Psoas muscle (tissue), 7 donors: ENCODE measurements at regions not wholly inside any gene's neighbourhood (a gene's known extent, or its start where the extent isn't known, plus 50 kb on each side); places are given as distances from the start of the nearest gene placed in this dataset.

Experiments used
- ATAC-seq, 4 donors: fragments of 200-7000 bp; cut with Tn5 transposase; one replicate each; pipeline ENCODE4 v1.9.1; 2020; ENCODE audit warnings: moderate library complexity in 3 of 4, mild to moderate bottlenecking in 2 of 4
- DNase-seq, 2 donors: peaks; one replicate each; pipeline ENCODE4 v3.0.0-alpha.2; 2020
- H3K27ac ChIP-seq: fragments of 200-600 bp; one replicate; pipeline ENCODE4 v1.8.0; 2022
- H3K27me3 ChIP-seq, 3 donors: fragments of 200-600 bp in 1 of 3; one replicate each; pipeline versions ENCODE4 v1.6.1 to v1.8.0; 2013 to 2022; ENCODE audit warnings: low read length in 2 of 3, mild to moderate bottlenecking in 2 of 3, moderate library complexity in 1 of 3; ENCODE audit not compliant: insufficient read depth in 3 of 3
- H3K36me3 ChIP-seq, 2 donors: fragments of 200-600 bp in 1 of 2; one replicate each; pipeline versions ENCODE4 v1.6.1 to v1.8.0; 2013 to 2022; ENCODE audit warnings: low read depth in 1 of 2, mild to moderate bottlenecking in 1 of 2, moderate library complexity in 1 of 2; ENCODE audit not compliant: insufficient read depth in 1 of 2
- H3K4me1 ChIP-seq: fragments of 200-600 bp; one replicate; pipeline ENCODE4 v1.8.0; 2022
- H3K4me3 ChIP-seq: fragments of 200-600 bp; one replicate; pipeline ENCODE4 v1.8.0; 2022; ENCODE audit warnings: mild to moderate bottlenecking
- H3K9me3 ChIP-seq: fragments of 200-600 bp; one replicate; pipeline ENCODE4 v1.8.0; 2022
- WGBS, 3 donors: extraction: QIAGEN DNeasy Blood & Tissue Kit; methylation state at CpG; one replicate each; pipeline versions ENCODE4 v1.1.6 to v1.1.7; 2013; 5-methylcytosine and 5-hydroxymethylcytosine counted together
- intact Hi-C, 2 donors: fragments of 100-400 bp; cut with DNase I; formaldehyde crosslinking; loops; one replicate each; pipeline versions ENCODE4 v1.11.0 to v1.14.2; 2022
- TF ChIP-seq, protein P1 (sequence below): fragments of 200-600 bp; IDR thresholded peaks from one replicate; pipeline ENCODE4 v1.8.0; 2022; ENCODE audit warnings: antibody characterized with exemption
- donor health status: healthy with polysubstance abuse.
- donor health status: DM: no; HTN: no; CAD: no; lungs with moderate emphysema.
- donor health status: Bipolar disorder and iron deficiency.
- donor health status: healthy.
- donor health status: DM: yes; HTN: yes; CAD: no.
- donor health status: DM: no; HTN: no; CAD: no.
- donor health status: DM: yes; HTN: yes; CAD: no.

DNA sequence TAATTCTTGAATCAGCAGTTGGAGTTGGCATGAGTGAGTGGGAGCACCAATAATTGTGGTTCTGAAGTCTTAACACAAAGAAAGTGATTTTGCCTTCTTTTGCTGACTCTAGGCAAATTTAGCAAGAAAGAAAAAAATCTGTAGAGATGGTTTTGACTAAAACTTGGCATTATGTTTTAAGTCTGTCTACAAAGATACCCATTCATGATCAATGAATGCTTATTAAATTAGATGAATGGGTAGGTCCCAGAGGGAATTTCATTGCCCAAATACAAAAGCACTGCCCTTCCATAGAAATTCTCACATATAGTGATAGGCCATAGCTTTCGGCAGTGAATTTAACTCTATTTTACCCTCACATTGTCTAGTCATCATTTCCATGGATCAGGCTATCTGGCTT is 428.6 kb upstream of the ADAMTSL1 start:
- Histone ChIP-seq H3K4me1 (no peaks in the 10 kb centered on the region), H3K27me3 (no peaks in the 10 kb centered on the region), H3K36me3 (no peaks in the 10 kb centered on the region), H3K4me3 (no peak overlapping the region), H3K27ac (no peak overlapping the region), H3K9me3 (no peaks in the 10 kb centered on the region)
- intact Hi-C loops: no loop called here
- TF ChIP-seq, protein P1, sequence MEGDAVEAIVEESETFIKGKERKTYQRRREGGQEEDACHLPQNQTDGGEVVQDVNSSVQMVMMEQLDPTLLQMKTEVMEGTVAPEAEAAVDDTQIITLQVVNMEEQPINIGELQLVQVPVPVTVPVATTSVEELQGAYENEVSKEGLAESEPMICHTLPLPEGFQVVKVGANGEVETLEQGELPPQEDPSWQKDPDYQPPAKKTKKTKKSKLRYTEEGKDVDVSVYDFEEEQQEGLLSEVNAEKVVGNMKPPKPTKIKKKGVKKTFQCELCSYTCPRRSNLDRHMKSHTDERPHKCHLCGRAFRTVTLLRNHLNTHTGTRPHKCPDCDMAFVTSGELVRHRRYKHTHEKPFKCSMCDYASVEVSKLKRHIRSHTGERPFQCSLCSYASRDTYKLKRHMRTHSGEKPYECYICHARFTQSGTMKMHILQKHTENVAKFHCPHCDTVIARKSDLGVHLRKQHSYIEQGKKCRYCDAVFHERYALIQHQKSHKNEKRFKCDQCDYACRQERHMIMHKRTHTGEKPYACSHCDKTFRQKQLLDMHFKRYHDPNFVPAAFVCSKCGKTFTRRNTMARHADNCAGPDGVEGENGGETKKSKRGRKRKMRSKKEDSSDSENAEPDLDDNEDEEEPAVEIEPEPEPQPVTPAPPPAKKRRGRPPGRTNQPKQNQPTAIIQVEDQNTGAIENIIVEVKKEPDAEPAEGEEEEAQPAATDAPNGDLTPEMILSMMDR: no peak
- DNase-seq (no peak), ATAC-seq (no peak)
- WGBS, 3 donors: 71 to 84% (median 74%) methylated on average over 1 of the region's 1 CpG

DNA sequence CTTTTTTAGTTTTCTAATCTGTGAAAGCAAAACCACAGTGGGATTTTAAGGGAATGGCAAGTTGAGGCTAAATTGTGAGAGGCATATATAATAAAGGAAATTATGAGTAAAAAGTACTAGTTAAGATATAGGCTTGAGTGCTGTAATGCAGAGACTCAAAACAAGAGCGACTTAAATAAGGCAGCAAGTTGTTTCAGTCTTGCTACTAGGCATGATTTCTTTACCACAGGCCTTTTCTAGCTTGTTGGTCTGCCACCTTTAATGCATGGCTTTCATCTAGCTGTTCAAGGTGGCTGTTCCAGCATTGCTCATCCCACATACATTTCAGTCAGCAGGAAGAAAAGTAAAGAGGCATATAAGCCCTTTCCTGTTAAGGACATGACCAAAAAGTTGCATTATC is 427.9 kb upstream of the ADAMTSL1 start:
- intact Hi-C loops: no loop called here
- Histone ChIP-seq H3K4me3 (no peak overlapping the region), H3K9me3 (no peaks in the 10 kb centered on the region), H3K27me3 (no peaks in the 10 kb centered on the region), H3K4me1 (no peaks in the 10 kb centered on the region), H3K36me3 (no peaks in the 10 kb centered on the region), H3K27ac (no peak overlapping the region)
- TF ChIP-seq, protein P1: no peak
- WGBS, 3 donors: 50 to 91% (median 88%) methylated on average over 1 of the region's 1 CpG
- ATAC-seq (no peak), DNase-seq (no peak)

DNA sequence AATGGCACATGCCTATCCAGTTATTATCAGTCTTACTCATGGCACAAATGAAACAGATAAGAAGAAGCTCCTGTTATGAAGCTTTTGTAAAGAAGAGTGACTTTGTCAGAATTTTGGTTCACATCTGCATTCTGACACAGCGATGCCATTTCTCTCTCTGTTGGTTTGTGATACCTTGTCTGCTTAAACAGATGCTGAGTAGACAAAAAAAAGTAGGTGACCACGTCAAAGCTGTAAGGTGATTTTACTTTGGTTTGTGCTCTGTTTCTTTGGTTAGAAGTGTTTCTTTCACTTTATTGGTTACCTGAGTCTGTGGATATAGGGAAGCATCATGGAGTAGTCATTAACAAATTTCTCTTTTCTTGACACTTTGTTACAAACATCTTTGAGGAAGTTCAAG is 422.3 kb upstream of the ADAMTSL1 start:
- no peak for ATAC-seq
- Histone ChIP-seq H3K4me1 (no peaks in the 10 kb centered on the region), H3K9me3 (no peaks in the 10 kb centered on the region), H3K27ac (no peak overlapping the region), H3K4me3 (no peak overlapping the region), H3K36me3 (no peaks in the 10 kb centered on the region), H3K27me3 (no peaks in the 10 kb centered on the region)
- DNase-seq: no peak
- 80 to 94% (median 86%) methylated on average over 2 of the region's 2 CpGs for WGBS, 3 donors
- intact Hi-C loops: no loop called here
- TF ChIP-seq, protein P1: no peak

DNA sequence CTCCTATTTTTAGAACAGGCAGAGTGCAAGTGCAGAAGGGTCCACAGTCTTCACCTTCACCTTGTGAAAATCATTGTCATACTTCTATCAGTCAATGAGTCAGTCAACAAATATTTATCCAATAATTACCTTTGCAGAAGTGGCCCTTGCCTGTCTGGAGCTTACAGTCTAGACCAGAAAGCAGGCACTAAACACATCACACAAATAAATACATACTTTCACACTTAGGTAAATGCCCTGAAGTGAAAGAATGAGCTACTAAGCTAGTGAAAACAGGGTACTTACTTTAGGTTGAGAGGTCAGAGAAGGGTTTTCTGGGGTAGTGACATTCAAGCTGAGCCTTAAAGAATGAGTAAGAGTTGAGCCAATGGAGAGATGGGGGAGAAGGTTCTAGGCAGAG is 421.9 kb upstream of the ADAMTSL1 start:
- Histone ChIP-seq H3K27me3 (no peaks in the 10 kb centered on the region), H3K27ac (no peak overlapping the region)
- TF ChIP-seq, protein P1: no peak

DNA sequence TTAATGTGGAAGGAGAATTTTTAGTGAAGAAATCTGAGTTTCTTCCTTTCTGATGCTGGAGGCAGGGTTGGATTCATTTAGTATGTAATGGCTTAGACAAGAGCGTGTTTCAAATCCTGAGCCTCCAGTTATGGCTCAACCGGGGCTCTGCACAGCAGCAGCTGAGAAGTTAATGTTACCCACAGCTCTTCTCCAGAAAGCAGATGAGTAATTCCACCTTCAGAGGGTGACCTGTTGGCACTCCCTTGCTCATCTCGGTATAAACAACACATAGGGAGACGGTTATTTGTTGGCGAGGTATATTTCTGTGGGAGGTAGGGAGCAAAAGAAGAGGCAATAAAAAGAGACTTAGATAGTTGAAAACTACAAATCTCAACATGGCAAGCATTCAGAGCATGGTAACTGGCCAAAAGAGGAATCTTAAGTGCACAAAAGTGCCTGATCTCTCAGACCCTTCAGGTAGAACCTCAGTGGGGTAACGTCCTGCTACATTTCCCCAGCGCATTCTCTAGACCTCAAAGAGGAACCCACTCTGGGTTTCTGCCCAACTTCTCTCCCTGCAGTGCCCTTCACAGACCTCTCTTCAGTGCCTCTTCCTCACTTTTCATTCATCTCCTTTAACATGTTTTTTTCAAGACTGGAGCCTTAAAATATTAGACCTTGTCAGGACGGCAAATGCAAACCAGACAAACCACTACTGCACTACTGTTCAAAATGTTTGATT is 417.5 kb upstream of the ADAMTSL1 start:
- TF ChIP-seq, protein P1: no peak
- DNase-seq: no peak
- 57 to 58% (median 57%) methylated on average over 8 of the region's 8 CpGs for WGBS, 3 donors
- Histone ChIP-seq H3K4me3 (no peak overlapping the region), H3K27me3 (no peaks in the 10 kb centered on the region), H3K4me1 (no peaks in the 10 kb centered on the region), H3K9me3 (no peaks in the 10 kb centered on the region), H3K27ac (no peak overlapping the region), H3K36me3 (no peaks in the 10 kb centered on the region)
- intact Hi-C loops: no loop called here
- ATAC-seq: no peak

More for the DNA sequence above, 421.9 kb upstream of the ADAMTSL1 start:
- intact Hi-C loops: no loop called here
- Histone ChIP-seq H3K4me3 (no peak overlapping the region), H3K9me3 (no peaks in the 10 kb centered on the region), H3K36me3 (no peaks in the 10 kb centered on the region), H3K4me1 (no peaks in the 10 kb centered on the region)
- no peak for ATAC-seq
- DNase-seq: no peak
